ENCODE measurements at regions not wholly inside any gene's neighbourhood (a gene's known extent, or its start where the extent isn't known, plus 50 kb on each side); places are given as distances from the start of the nearest gene placed in this dataset.

GRCh38 chr5:176171171-176171760 lies 67.0 kb upstream of the SIMC1 start:
- TF ChIP-seq CTCF (IDR thresholded peaks at IDR 0.05) (no peak), POLR2A (IDR thresholded peaks at IDR 0.05) (no peak), POLR2AphosphoS5 (IDR thresholded peaks at IDR 0.05) (no peak), EP300 (IDR thresholded peaks at IDR 0.05) (no peak)

Data from suprapubic skin (tissue), 4 donors.